Stomach smooth muscle (tissue), 2 donors: ENCODE measurements at regions not wholly inside any gene's neighbourhood (a gene's known extent, or its start where the extent isn't known, plus 50 kb on each side); places are given as distances from the start of the nearest gene placed in this dataset.
A peak's percentile ranks its signal among the peaks of the same experiment; 100 is the strongest.
"Not testable (repeated sequence)": the region's sequence is repeated elsewhere in the genome, so short reads cannot be mapped to it uniquely, and the experiment has no call there.

Experiments used
- H3K27ac ChIP-seq: one replicate; pipeline ENCODE4 v1.7.0; 2013; ENCODE audit warnings: mild to moderate bottlenecking, low read length, inconsistent platforms
- H3K27me3 ChIP-seq, 2 donors: one replicate each; pipeline ENCODE4 v1.7.0; 2013; ENCODE audit warnings: low read length in 2 of 2; ENCODE audit not compliant: insufficient read depth in 2 of 2, control insufficient read depth in 1 of 2
- H3K36me3 ChIP-seq, 2 donors: one replicate each; pipeline ENCODE4 v1.7.0; 2013; ENCODE audit warnings: low read length in 2 of 2; ENCODE audit not compliant: control insufficient read depth in 2 of 2, insufficient read depth in 2 of 2
- H3K4me1 ChIP-seq: one replicate; pipeline ENCODE4 v1.7.0; 2013; ENCODE audit warnings: low read length; ENCODE audit not compliant: control insufficient read depth, insufficient read depth
- H3K4me3 ChIP-seq, 2 donors: one replicate each; pipeline ENCODE4 v1.7.0; 2013; ENCODE audit warnings: low read length in 2 of 2
- H3K9ac ChIP-seq, 2 donors: one replicate each; pipeline ENCODE4 v1.7.0; 2013; ENCODE audit warnings: low read length in 2 of 2, mild to moderate bottlenecking in 1 of 2
- H3K9me3 ChIP-seq, 2 donors: one replicate each; pipeline ENCODE4 v1.7.0; 2013; ENCODE audit warnings: low read length in 2 of 2; ENCODE audit not compliant: control insufficient read depth in 2 of 2
- donor health status: healthy.
- donor health status: Pancreatic carcinoma.

GRCh38 chrX:115840729-115841409, 279.9 kb downstream of the PLS3 start:
- not testable (repeated sequence) for H3K9me3 ChIP-seq, H3K36me3 ChIP-seq, H3K4me1 ChIP-seq, H3K27ac ChIP-seq, H3K9ac ChIP-seq, H3K4me3 ChIP-seq, H3K27me3 ChIP-seq

GRCh38 chrX:115850986-115851385, 290.0 kb downstream of the PLS3 start:
- H3K4me3 ChIP-seq, H3K9me3 ChIP-seq, H3K36me3 ChIP-seq, H3K27ac ChIP-seq, H3K9ac ChIP-seq, H3K4me1 ChIP-seq, H3K27me3 ChIP-seq: not testable (repeated sequence)

- not testable (repeated sequence) for H3K27ac ChIP-seq, H3K27me3 ChIP-seq, H3K4me3 ChIP-seq
Observed at GRCh38 chrX:115853260-115853659, 292.3 kb downstream of the PLS3 start.

GRCh38 chrX:115881170-115881569, 289.4 kb upstream of the AGTR2 start:
- H3K4me3 ChIP-seq, H3K4me1 ChIP-seq, H3K9me3 ChIP-seq, H3K9ac ChIP-seq, H3K27me3 ChIP-seq, H3K27ac ChIP-seq, H3K36me3 ChIP-seq: not testable (repeated sequence)

More at GRCh38 chrX:115853260-115853659, 292.3 kb downstream of the PLS3 start:
- H3K4me1 ChIP-seq, H3K9me3 ChIP-seq, H3K9ac ChIP-seq, H3K36me3 ChIP-seq: not testable (repeated sequence)

- H3K27me3 ChIP-seq, H3K27ac ChIP-seq, H3K9me3 ChIP-seq, H3K4me3 ChIP-seq, H3K36me3 ChIP-seq, H3K9ac ChIP-seq, H3K4me1 ChIP-seq: not testable (repeated sequence)
Observed at GRCh38 chrX:115884121-115884520, 286.4 kb upstream of the AGTR2 start.

GRCh38 chrX:115888041-115888440, 282.5 kb upstream of the AGTR2 start:
- not testable (repeated sequence) for H3K9ac ChIP-seq, H3K27ac ChIP-seq
- H3K4me3 ChIP-seq = peak overlapping the region in 1 of 2 donors; percentile 64

GRCh38 chrX:115888519-115888918, 282.0 kb upstream of the AGTR2 start:
- H3K36me3 ChIP-seq, H3K27ac ChIP-seq, H3K27me3 ChIP-seq, H3K4me3 ChIP-seq, H3K9me3 ChIP-seq, H3K9ac ChIP-seq: not testable (repeated sequence)
- peaks cover 12% of the 10 kb centered on the region for H3K4me1 ChIP-seq

More at GRCh38 chrX:115888041-115888440, 282.5 kb upstream of the AGTR2 start:
- H3K27me3 ChIP-seq, H3K36me3 ChIP-seq, H3K4me1 ChIP-seq, H3K9me3 ChIP-seq: not testable (repeated sequence)

- no peaks in the 10 kb centered on the region for H3K9me3 ChIP-seq
- H3K4me3 ChIP-seq = no peak overlapping the region
- no peak overlapping the region for H3K9ac ChIP-seq
- H3K4me1 ChIP-seq = peaks cover 20% of the 10 kb centered on the region
- peaks cover 3 to 4% of the 10 kb centered on the region in 2 donors for H3K36me3 ChIP-seq
- no peaks in the 10 kb centered on the region for H3K27me3 ChIP-seq
- H3K27ac ChIP-seq = no peak overlapping the region
Observed at GRCh38 chrX:115889121-115889890, 281.2 kb upstream of the AGTR2 start.

GRCh38 chrX:115892056-115892708, 278.4 kb upstream of the AGTR2 start:
- Histone ChIP-seq H3K9ac (peak overlapping the region in 1 of 2 donors; percentile 74), H3K4me3 (peak overlapping the region in 1 of 2 donors; percentile 69), H3K27me3 (no peaks in the 10 kb centered on the region), H3K27ac (peak overlapping the region; percentile 55), H3K4me1 (peaks cover 22% of the 10 kb centered on the region), H3K36me3 (peaks cover 3 to 4% of the 10 kb centered on the region in 2 donors), H3K9me3 (no peaks in the 10 kb centered on the region)

GRCh38 chrX:115892787-115893671, 277.5 kb upstream of the AGTR2 start:
- H3K27ac ChIP-seq = peak overlapping the region; percentile 55
- peaks cover 22% of the 10 kb centered on the region for H3K4me1 ChIP-seq
- no peaks in the 10 kb centered on the region for H3K9me3 ChIP-seq
- H3K9ac ChIP-seq = peak overlapping the region in 1 of 2 donors; percentile 74
- H3K27me3 ChIP-seq = no peaks in the 10 kb centered on the region
- peak overlapping the region in 1 of 2 donors; percentile 69 for H3K4me3 ChIP-seq
- H3K36me3 ChIP-seq = peaks cover 3 to 4% of the 10 kb centered on the region in 2 donors
